ENCODE measurements at regions not wholly inside any gene's neighbourhood (a gene's known extent, or its start where the extent isn't known, plus 50 kb on each side); places are given as distances from the start of the nearest gene placed in this dataset.

DNA sequence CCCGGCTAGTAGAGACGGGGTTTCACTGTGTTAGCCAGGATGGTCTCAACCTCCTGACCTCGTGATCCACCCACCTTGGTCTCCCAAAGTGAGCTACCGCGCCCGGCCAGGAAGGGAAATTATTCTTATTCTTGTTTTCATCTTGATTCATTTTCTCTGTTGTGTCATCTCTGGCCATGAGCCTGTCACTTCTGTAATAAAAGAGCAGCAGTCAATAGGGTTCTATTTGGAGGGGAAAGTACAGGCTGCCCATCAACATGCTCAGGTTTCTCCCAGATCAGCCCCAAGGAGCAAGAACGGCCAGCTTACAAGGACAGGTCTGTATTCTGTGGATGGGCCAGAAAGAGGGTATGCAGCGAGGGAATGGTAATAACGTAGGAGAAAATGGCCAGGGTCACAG is 345.0 kb downstream of the PREX1 start:
- TF ChIP-seq CTCF (IDR thresholded peaks at IDR 0.05) (no peak), POLR2A (IDR thresholded peaks at IDR 0.05) (no peak)

Data from body of pancreas (tissue), 4 donors.